22Rv1 (cell line): ENCODE measurements at regions not wholly inside any gene's neighbourhood (a gene's known extent, or its start where the extent isn't known, plus 50 kb on each side); places are given as distances from the start of the nearest gene placed in this dataset.

Experiments
- ZFX ChIP-seq: fragments of 450-650 bp; IDR thresholded peaks from 2 replicates; pipeline ENCODE4 v1.6.1; 2017; ENCODE audit warnings: antibody characterized with exemption, borderline replicate concordance
- TF ChIP-seq, protein P1 (sequence below): fragments of 450-650 bp; IDR thresholded peaks from 2 replicates; pipeline ENCODE4 v1.5.1; 2017; ENCODE audit warnings: mild to moderate bottlenecking

DNA sequence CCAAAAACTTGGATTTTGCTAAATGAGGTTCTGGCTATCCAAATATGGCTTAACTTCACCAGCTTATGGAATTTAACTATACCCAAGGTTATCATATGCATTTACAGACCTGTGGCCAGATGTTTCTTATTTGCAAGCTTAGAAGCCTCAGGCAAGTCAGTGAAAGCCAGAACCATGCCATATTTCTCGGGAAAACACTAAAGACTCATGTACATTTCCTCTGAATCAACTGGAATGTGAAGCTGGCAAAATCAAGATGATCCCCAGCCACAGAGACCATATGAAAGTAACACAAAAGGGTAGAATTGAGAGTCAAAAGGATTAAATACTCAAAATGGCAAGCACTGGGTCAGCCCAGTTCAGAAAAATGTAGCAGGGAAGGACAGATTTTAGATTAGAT is 76.4 kb upstream of the SLC1A1 start:
- TF ChIP-seq, protein P1, sequence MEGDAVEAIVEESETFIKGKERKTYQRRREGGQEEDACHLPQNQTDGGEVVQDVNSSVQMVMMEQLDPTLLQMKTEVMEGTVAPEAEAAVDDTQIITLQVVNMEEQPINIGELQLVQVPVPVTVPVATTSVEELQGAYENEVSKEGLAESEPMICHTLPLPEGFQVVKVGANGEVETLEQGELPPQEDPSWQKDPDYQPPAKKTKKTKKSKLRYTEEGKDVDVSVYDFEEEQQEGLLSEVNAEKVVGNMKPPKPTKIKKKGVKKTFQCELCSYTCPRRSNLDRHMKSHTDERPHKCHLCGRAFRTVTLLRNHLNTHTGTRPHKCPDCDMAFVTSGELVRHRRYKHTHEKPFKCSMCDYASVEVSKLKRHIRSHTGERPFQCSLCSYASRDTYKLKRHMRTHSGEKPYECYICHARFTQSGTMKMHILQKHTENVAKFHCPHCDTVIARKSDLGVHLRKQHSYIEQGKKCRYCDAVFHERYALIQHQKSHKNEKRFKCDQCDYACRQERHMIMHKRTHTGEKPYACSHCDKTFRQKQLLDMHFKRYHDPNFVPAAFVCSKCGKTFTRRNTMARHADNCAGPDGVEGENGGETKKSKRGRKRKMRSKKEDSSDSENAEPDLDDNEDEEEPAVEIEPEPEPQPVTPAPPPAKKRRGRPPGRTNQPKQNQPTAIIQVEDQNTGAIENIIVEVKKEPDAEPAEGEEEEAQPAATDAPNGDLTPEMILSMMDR = no peak
- TF ChIP-seq ZFX = no peak
